Mesothelial cell of epicardium (in vitro differentiated cells): ENCODE measurements at regions not wholly inside any gene's neighbourhood (a gene's known extent, or its start where the extent isn't known, plus 50 kb on each side); places are given as distances from the start of the nearest gene placed in this dataset.

Experiments
- DNase-seq, 2 experiments: peaks; one replicate each; pipeline ENCODE4 v3.0.0; 2021; ENCODE audit warnings: low spot score in 2 of 2; ENCODE audit not compliant: unreplicated experiment in 2 of 2
- H3K27ac Mint-ChIP-seq: 2 replicates; pipeline ENCODE4 v1.8.0; 2021; ENCODE audit warnings: mixed read lengths
- H3K27me3 Mint-ChIP-seq: 2 replicates; pipeline ENCODE4 v1.8.0; 2021; ENCODE audit warnings: low read depth, mixed read lengths
- H3K36me3 Mint-ChIP-seq: 2 replicates; pipeline ENCODE4 v1.8.0; 2021; ENCODE audit warnings: mixed read lengths
- H3K4me1 Mint-ChIP-seq: 2 replicates; pipeline ENCODE4 v1.8.0; 2021; ENCODE audit warnings: mixed read lengths
- H3K4me3 Mint-ChIP-seq: 2 replicates; pipeline ENCODE4 v1.8.0; 2021; ENCODE audit warnings: mild to moderate bottlenecking, moderate library complexity, mixed read lengths
- H3K9me3 Mint-ChIP-seq: 2 replicates; pipeline ENCODE4 v1.8.0; 2021; ENCODE audit warnings: mixed read lengths
- CTCF ChIP-seq: fragments of 200-600 bp; sonication (generic); IDR thresholded peaks from one replicate; pipeline ENCODE4 v1.5.0; 2021; ENCODE audit warnings: antibody characterized with exemption; ENCODE audit not compliant: unreplicated experiment

GRCh38 chr7:148481147-148481526 is 109.4 kb upstream of the C7orf33 start:
- TF ChIP-seq CTCF: no peak
- Mint-ChIP-seq H3K4me1 (peaks cover 18% of the 10 kb centered on the region), H3K27ac (no peak overlapping the region), H3K9me3 (no peaks in the 10 kb centered on the region), H3K4me3 (no peak overlapping the region), H3K27me3 (no peaks in the 10 kb centered on the region), H3K36me3 (no peaks in the 10 kb centered on the region)
- no peak for DNase-seq

GRCh38 chr7:148481971-148482626 is 108.5 kb upstream of the C7orf33 start:
- Mint-ChIP-seq H3K9me3 (no peaks in the 10 kb centered on the region), H3K4me1 (peaks cover 18% of the 10 kb centered on the region), H3K27ac (no peak overlapping the region), H3K4me3 (no peak overlapping the region), H3K27me3 (no peaks in the 10 kb centered on the region), H3K36me3 (no peaks in the 10 kb centered on the region)
- no peak for TF ChIP-seq CTCF
- DNase-seq: no peak

- H3K4me3 Mint-ChIP-seq: no peak overlapping the region
- H3K27me3 Mint-ChIP-seq: no peaks in the 10 kb centered on the region
- no peak for DNase-seq
- no peak overlapping the region for H3K27ac Mint-ChIP-seq
- no peaks in the 10 kb centered on the region for H3K9me3 Mint-ChIP-seq
- peaks cover 18% of the 10 kb centered on the region for H3K4me1 Mint-ChIP-seq
- H3K36me3 Mint-ChIP-seq: no peaks in the 10 kb centered on the region
- no peak for TF ChIP-seq CTCF
Observed at GRCh38 chr7:148483515-148484308, 106.9 kb upstream of the C7orf33 start.

GRCh38 chr7:148484486-148484885 is 106.1 kb upstream of the C7orf33 start:
- no peak for TF ChIP-seq CTCF

GRCh38 chr7:148485618-148486017 is 104.9 kb upstream of the C7orf33 start:
- H3K36me3 Mint-ChIP-seq: no peaks in the 10 kb centered on the region
- no peak overlapping the region for H3K27ac Mint-ChIP-seq
- no peaks in the 10 kb centered on the region for H3K9me3 Mint-ChIP-seq
- no peaks in the 10 kb centered on the region for H3K27me3 Mint-ChIP-seq
- H3K4me3 Mint-ChIP-seq: no peak overlapping the region
- no peak for TF ChIP-seq CTCF
- peaks cover 18% of the 10 kb centered on the region for H3K4me1 Mint-ChIP-seq
- no peak for DNase-seq

More at GRCh38 chr7:148484486-148484885, 106.1 kb upstream of the C7orf33 start:
- no peak for DNase-seq
- Mint-ChIP-seq H3K4me3 (no peak overlapping the region), H3K4me1 (peaks cover 18% of the 10 kb centered on the region), H3K27me3 (no peaks in the 10 kb centered on the region), H3K9me3 (no peaks in the 10 kb centered on the region), H3K27ac (no peak overlapping the region), H3K36me3 (no peaks in the 10 kb centered on the region)
